Neutrophil (primary cell): ENCODE measurements at regions not wholly inside any gene's neighbourhood (a gene's known extent, or its start where the extent isn't known, plus 50 kb on each side); places are given as distances from the start of the nearest gene placed in this dataset.

Experiments used
- H3K27ac ChIP-seq: fragments of 200-600 bp; sonication (generic); 2 replicates; pipeline ENCODE4 v1.5.1; 2016; ENCODE audit warnings: mild to moderate bottlenecking, moderate library complexity
- H3K27me3 ChIP-seq: fragments of 200-600 bp; sonication (generic); 2 replicates; pipeline ENCODE4 v1.6.0; 2016; ENCODE audit warnings: mild to moderate bottlenecking
- H3K36me3 ChIP-seq: fragments of 200-600 bp; sonication (generic); 2 replicates; pipeline ENCODE4 v1.5.1; 2017
- H3K4me1 ChIP-seq, 2 experiments: fragments of 200-600 bp in 1 of 2; sonication (generic) in 1 of 2; 1 replicate in 1 of 2; 2 replicates in 1 of 2; pipeline versions ENCODE4 v1.5.1 to v1.6.1; 2013 to 2016; ENCODE audit warnings: low read depth in 1 of 2, low read length in 1 of 2, mild to moderate bottlenecking in 1 of 2, moderate library complexity in 1 of 2; ENCODE audit not compliant: control insufficient read depth in 1 of 2, insufficient read depth in 1 of 2
- H3K4me3 ChIP-seq, 2 experiments: fragments of 200-600 bp in 1 of 2; sonication (generic) in 1 of 2; 1 replicate in 1 of 2; 2 replicates in 1 of 2; pipeline ENCODE4 v1.5.1; 2013 to 2016; ENCODE audit warnings: low read depth in 1 of 2, low read length in 1 of 2, mild to moderate bottlenecking in 1 of 2, moderate library complexity in 1 of 2
- H3K9me3 ChIP-seq: fragments of 200-600 bp; sonication (generic); 2 replicates; pipeline ENCODE4 v1.5.1; 2016
- TF ChIP-seq, protein P1 (sequence below): fragments of 200-600 bp; sonication (generic); IDR thresholded peaks from 2 replicates; pipeline ENCODE4 v1.5.1; 2016; ENCODE audit warnings: antibody characterized with exemption

DNA sequence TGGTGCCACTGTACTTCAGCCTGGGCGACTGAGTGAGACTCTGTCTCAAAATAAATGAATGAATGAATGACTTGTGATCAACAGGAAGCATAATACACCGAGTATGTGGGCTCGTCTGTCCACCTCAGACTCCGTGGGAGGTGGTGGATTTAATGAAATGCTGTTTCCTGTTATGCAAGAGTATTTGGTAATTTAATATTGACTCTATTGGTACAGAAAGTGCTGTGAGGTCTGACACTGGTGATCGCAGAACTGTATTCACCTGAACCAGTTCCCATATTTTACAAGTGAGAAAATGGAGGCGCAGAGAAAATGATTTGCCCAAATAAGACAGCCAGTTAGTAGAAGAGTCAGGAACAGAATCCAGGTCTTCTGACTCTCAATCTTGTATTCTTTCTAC is 423.3 kb downstream of the RAPGEF2 start:
- no peak overlapping the region for H3K27ac ChIP-seq
- no peaks in the 10 kb centered on the region for H3K9me3 ChIP-seq
- no peaks in the 10 kb centered on the region for H3K4me1 ChIP-seq
- no peaks in the 10 kb centered on the region for H3K27me3 ChIP-seq
- H3K36me3 ChIP-seq: no peaks in the 10 kb centered on the region
- no peak overlapping the region for H3K4me3 ChIP-seq
- TF ChIP-seq, protein P1, sequence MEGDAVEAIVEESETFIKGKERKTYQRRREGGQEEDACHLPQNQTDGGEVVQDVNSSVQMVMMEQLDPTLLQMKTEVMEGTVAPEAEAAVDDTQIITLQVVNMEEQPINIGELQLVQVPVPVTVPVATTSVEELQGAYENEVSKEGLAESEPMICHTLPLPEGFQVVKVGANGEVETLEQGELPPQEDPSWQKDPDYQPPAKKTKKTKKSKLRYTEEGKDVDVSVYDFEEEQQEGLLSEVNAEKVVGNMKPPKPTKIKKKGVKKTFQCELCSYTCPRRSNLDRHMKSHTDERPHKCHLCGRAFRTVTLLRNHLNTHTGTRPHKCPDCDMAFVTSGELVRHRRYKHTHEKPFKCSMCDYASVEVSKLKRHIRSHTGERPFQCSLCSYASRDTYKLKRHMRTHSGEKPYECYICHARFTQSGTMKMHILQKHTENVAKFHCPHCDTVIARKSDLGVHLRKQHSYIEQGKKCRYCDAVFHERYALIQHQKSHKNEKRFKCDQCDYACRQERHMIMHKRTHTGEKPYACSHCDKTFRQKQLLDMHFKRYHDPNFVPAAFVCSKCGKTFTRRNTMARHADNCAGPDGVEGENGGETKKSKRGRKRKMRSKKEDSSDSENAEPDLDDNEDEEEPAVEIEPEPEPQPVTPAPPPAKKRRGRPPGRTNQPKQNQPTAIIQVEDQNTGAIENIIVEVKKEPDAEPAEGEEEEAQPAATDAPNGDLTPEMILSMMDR: no peak

DNA sequence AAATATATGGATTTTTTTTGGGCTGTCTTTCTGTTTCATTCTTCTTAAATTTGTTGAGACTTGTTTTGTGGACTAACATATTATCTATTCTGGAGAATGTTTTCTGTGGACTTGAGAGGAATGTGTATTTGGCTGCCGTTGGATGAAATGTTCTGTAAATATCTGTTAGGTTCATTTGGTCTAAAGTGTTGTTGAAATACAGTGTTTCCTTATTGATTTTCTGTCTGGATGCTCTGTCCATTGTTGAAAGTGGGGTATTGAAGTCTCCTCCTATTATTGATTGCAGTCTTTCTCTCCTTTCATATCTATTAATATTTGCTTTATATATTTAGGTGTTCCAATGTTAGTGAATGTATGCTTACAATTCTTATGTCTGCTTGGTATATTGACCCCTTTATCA is 431.8 kb downstream of the RAPGEF2 start:
- Histone ChIP-seq H3K9me3 (no peaks in the 10 kb centered on the region), H3K36me3 (no peaks in the 10 kb centered on the region), H3K4me1 (no peaks in the 10 kb centered on the region), H3K27me3 (no peaks in the 10 kb centered on the region), H3K27ac (no peak overlapping the region), H3K4me3 (no peak overlapping the region)
- TF ChIP-seq, protein P1: no peak

DNA sequence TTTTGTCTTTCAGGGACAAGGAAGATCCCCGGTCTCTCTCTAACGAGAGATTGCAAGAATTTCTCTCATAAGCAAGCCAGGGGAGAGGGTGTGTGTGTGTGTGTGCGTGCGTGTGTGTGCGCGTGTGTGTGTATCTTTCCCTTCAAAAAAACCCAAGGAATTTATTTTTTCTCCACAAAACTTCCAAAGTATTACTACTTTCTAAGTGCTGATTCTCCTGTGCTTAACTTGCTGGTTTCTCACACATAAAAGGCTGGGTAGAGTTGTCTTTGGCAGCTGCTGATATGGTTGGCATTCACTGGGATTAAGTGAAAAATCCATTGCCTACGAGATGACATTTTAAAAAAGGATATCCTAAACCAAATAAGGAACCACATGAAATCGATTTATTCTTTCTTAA is 435.7 kb downstream of the RAPGEF2 start:
- H3K27me3 ChIP-seq: no peaks in the 10 kb centered on the region
- no peaks in the 10 kb centered on the region for H3K36me3 ChIP-seq
- H3K4me1 ChIP-seq: no peaks in the 10 kb centered on the region
- TF ChIP-seq, protein P1: no peak
- H3K9me3 ChIP-seq: no peaks in the 10 kb centered on the region
- H3K4me3 ChIP-seq: no peak overlapping the region
- no peak overlapping the region for H3K27ac ChIP-seq

DNA sequence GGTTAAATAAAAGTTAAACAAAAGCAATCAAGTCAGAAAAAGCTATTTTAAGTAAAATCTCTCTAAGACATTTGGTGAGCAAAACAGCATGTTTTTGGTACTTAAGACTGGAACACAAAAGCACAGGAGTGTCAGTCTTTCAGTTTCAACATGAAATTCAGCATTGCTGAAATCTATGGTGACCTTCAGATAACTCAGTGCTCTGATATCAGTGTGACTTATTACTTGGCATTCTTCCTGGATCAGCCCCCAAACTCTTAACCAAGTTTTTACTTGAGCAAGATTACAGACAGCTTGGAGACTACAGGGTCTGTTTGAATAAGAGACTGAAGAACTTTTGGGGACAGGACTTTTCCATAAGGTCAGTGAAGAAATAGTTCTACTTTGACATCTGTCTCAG is 437.2 kb downstream of the RAPGEF2 start:
- no peaks in the 10 kb centered on the region for H3K9me3 ChIP-seq
- no peak overlapping the region for H3K4me3 ChIP-seq
- H3K36me3 ChIP-seq: no peaks in the 10 kb centered on the region
- TF ChIP-seq, protein P1: no peak
- no peaks in the 10 kb centered on the region for H3K4me1 ChIP-seq
- no peaks in the 10 kb centered on the region for H3K27me3 ChIP-seq
- no peak overlapping the region for H3K27ac ChIP-seq

DNA sequence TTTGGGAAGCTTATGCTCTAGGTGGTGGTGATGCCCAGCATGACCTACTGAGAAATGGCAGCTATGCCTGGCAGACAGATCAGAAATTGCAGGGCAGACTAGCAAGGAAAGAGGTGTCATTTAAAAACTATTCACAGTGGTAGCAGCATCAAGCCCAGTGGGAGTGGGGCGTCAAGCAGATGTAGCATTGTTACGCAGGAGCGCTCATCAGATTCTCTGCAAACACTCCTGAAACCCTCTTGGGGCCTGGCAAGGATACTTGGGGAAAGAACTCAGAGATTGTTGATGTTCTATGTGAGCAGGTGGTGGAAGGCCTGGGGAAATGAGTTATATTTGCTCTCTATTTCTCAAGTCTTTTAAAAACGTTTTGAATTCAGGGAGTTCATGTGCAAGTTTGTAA is 437.6 kb downstream of the RAPGEF2 start:
- Histone ChIP-seq H3K9me3 (no peaks in the 10 kb centered on the region), H3K4me1 (no peaks in the 10 kb centered on the region), H3K27me3 (no peaks in the 10 kb centered on the region), H3K36me3 (no peaks in the 10 kb centered on the region), H3K27ac (no peak overlapping the region), H3K4me3 (no peak overlapping the region)
- TF ChIP-seq, protein P1: no peak

DNA sequence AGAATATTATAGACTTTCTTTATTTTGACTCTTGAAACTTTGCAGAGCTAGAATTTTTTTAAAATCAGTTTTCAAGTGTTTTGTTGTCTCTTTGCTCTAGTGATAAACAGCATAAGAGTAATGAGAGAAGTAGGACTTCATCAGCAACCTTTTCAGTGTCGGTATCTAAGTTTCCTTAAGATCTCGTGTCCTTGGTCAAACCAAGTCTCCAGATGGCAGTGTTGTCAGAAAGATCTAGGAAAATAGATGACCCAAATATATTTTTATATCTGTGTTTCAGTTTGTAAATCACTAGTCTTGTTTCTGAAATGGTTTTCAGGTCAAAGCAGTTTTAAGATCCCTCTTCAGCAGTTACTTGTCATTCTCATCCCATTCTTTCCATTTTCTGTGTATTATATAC is 438.3 kb downstream of the RAPGEF2 start:
- TF ChIP-seq, protein P1: no peak
- H3K36me3 ChIP-seq: no peaks in the 10 kb centered on the region
- H3K27ac ChIP-seq: no peak overlapping the region
- no peaks in the 10 kb centered on the region for H3K4me1 ChIP-seq
- H3K9me3 ChIP-seq: no peaks in the 10 kb centered on the region
- H3K4me3 ChIP-seq: no peak overlapping the region
- H3K27me3 ChIP-seq: no peaks in the 10 kb centered on the region
